GM12874 (cell line): ENCODE measurements at regions not wholly inside any gene's neighbourhood (a gene's known extent, or its start where the extent isn't known, plus 50 kb on each side); places are given as distances from the start of the nearest gene placed in this dataset.

Experiments used
- TF ChIP-seq, protein P1 (sequence below): IDR thresholded peaks from 2 replicates; pipeline ENCODE4 v1.5.1; 2011; ENCODE audit warnings: low read depth, mild to moderate bottlenecking, control low read depth, low read length, moderate library complexity; ENCODE audit not compliant: insufficient read depth

- TF ChIP-seq, protein P1, sequence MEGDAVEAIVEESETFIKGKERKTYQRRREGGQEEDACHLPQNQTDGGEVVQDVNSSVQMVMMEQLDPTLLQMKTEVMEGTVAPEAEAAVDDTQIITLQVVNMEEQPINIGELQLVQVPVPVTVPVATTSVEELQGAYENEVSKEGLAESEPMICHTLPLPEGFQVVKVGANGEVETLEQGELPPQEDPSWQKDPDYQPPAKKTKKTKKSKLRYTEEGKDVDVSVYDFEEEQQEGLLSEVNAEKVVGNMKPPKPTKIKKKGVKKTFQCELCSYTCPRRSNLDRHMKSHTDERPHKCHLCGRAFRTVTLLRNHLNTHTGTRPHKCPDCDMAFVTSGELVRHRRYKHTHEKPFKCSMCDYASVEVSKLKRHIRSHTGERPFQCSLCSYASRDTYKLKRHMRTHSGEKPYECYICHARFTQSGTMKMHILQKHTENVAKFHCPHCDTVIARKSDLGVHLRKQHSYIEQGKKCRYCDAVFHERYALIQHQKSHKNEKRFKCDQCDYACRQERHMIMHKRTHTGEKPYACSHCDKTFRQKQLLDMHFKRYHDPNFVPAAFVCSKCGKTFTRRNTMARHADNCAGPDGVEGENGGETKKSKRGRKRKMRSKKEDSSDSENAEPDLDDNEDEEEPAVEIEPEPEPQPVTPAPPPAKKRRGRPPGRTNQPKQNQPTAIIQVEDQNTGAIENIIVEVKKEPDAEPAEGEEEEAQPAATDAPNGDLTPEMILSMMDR = no peak
Observed at GRCh38 chr9:135279385-135279784, 191.9 kb downstream of the OLFM1 start.

GRCh38 chr9:135279834-135280393 lies 192.4 kb downstream of the OLFM1 start:
- TF ChIP-seq, protein P1 = no peak

GRCh38 chr9:135280666-135281065 lies 193.2 kb downstream of the OLFM1 start:
- TF ChIP-seq, protein P1 = no peak

GRCh38 chr9:135281151-135281550 lies 193.7 kb downstream of the OLFM1 start:
- TF ChIP-seq, protein P1 = no peak

DNA sequence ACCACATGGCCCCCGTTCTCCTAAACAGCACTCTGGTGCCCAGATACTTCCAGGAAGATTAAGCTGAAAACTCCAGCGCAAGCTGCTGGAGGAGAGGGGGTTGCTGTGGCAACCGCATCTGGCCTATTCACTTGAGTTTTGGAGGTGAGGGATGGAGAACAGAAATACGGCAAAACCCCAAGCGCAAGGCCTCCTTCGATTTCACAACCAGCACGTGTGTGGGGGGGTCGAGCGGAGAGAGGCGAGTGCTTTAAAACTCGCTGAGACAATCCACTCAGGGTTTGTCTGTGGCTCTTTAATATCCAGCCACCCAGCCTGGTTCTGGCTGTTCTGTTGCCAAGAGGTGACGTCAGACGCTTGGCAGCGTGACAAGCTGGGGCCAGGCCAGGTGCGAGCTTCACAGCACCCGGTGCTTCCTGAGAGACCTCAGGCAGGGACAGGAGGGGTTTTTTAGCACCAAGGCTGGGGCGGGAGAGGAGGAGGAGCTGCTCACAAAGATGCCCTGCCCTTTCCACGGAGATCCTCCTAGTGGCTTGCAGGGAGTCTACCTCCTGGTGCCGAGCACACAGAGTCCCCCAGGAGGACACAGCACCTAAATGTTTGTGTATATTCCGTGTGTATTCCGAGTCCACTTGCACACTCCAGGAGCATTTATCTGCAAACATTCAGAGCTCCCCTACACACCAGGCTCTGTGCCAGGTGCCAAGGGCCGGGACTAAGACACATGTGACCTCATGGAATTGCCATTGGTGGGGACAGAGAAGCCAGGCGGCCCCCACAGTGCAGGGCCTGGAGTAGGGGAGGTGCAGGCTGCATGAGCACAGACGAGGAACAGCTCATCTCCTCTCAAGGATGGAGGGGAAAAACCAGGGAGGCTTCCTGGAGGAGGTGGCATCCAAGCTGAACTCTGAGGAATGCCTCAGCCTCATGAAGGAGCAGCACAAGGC lies 194.6 kb downstream of the OLFM1 start:
- TF ChIP-seq, protein P1 = no peak

- TF ChIP-seq, protein P1 = no peak
Observed at GRCh38 chr9:135282808-135283207, 195.3 kb downstream of the OLFM1 start.

DNA sequence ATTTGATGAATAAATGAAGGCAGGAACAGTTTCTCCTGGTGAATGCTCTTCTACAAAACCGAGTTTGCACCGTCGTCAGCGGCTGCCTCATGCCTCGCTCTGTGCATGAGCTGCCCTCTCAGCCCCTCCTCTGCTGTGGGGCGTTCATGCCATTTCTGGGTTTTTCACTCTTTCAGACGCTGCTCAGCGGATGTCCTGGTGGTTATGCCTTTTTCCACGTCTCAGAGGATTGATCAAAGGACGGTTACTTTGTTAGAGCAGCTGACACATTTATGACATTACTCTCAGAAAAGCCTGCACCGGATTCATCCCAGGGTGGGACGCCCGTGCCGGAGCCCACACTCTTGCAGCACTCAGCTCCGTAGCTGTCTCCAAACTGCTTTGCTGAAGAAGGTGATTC lies 195.9 kb upstream of the PPP1R26 start:
- TF ChIP-seq, protein P1 = no peak
